Mammary epithelial cell (primary cell): ENCODE measurements at regions not wholly inside any gene's neighbourhood (a gene's known extent, or its start where the extent isn't known, plus 50 kb on each side); places are given as distances from the start of the nearest gene placed in this dataset.

ENCODE experiments used
- CTCF ChIP-seq, 2 donors: IDR thresholded peaks in 1 of 2; conservative IDR thresholded peaks in 1 of 2; 2 replicates each; pipeline ENCODE4 v1.5.1; 2011 to 2012; ENCODE audit warnings: inconsistent platforms in 2 of 2, low read length in 2 of 2, mild to moderate bottlenecking in 2 of 2, control low read depth in 1 of 2, low read depth in 1 of 2; ENCODE audit not compliant: insufficient read depth in 1 of 2; ENCODE audit errors: extremely low read depth in 1 of 2
- EZH2 ChIP-seq: IDR thresholded peaks from 2 replicates; pipeline ENCODE4 v1.6.1; 2012; ENCODE audit warnings: low read length, inconsistent platforms, borderline replicate concordance

GRCh38 chr2:155836439-155836838, 496.1 kb downstream of the NR4A2 start:
- TF ChIP-seq CTCF (conservative IDR thresholded peaks at IDR 0.05 in 1 of 2, IDR thresholded peaks at IDR 0.05 in 1 of 2; ENCODE audit: extremely low read depth in 1 of 2, insufficient read depth in 1 of 2, low read depth in 1 of 2, low read length in 2 of 2) (no peak), EZH2 (no peak)
